ENCODE measurements at regions not wholly inside any gene's neighbourhood (a gene's known extent, or its start where the extent isn't known, plus 50 kb on each side); places are given as distances from the start of the nearest gene placed in this dataset.

- intact Hi-C loops (cut with micrococcal nuclease; ENCODE audit: unreplicated experiment), result no loop called here
- CTCF ChIA-PET, result interaction anchor here (0.7 kb wide), 1 partner anchor 538 kb away, joined by 3 read pairs; no protein-coding TSS in a partner anchor
- Histone ChIP-seq H3K27me3 (replicated peaks; ENCODE audit: insufficient read depth, low read depth, low read length, poor library complexity) (no peaks in the 10 kb centered on the region), H3K4me3 (ENCODE audit: low read depth, low read length, poor library complexity, severe bottlenecking) (no peak overlapping the region), H3K27ac (ENCODE audit: low read depth, low read length, poor library complexity, severe bottlenecking) (no peak overlapping the region), H3K9me3 (ENCODE audit: low read depth, low read length, poor library complexity, severe bottlenecking) (no peaks in the 10 kb centered on the region), H3K4me1 (ENCODE audit: insufficient read depth, low read length, poor library complexity, severe bottlenecking) (peaks cover 3% of the 10 kb centered on the region), H3K36me3 (ENCODE audit: insufficient read depth, low read length, poor library complexity, severe bottlenecking) (no peaks in the 10 kb centered on the region)
- TF ChIP-seq CTCF (conservative IDR thresholded peaks at IDR 0.05; ENCODE audit: low read depth, low read length), result no peak
- no peak for TF ChIP-seq EZH2 (IDR thresholded peaks at IDR 0.05; ENCODE audit: borderline replicate concordance, low read depth, low read length, poor library complexity, severe bottlenecking)
- no peak for DNase-seq (ENCODE audit: low spot score)
- BruUV-seq (replicated peaks), result no TSS peak
- POLR2A ChIA-PET (ENCODE audit: low non-redundant PET), result no interaction called here
Observed at GRCh38 chr2:9772035-9772998, 71.0 kb upstream of the TAF1B start.

DNA sequence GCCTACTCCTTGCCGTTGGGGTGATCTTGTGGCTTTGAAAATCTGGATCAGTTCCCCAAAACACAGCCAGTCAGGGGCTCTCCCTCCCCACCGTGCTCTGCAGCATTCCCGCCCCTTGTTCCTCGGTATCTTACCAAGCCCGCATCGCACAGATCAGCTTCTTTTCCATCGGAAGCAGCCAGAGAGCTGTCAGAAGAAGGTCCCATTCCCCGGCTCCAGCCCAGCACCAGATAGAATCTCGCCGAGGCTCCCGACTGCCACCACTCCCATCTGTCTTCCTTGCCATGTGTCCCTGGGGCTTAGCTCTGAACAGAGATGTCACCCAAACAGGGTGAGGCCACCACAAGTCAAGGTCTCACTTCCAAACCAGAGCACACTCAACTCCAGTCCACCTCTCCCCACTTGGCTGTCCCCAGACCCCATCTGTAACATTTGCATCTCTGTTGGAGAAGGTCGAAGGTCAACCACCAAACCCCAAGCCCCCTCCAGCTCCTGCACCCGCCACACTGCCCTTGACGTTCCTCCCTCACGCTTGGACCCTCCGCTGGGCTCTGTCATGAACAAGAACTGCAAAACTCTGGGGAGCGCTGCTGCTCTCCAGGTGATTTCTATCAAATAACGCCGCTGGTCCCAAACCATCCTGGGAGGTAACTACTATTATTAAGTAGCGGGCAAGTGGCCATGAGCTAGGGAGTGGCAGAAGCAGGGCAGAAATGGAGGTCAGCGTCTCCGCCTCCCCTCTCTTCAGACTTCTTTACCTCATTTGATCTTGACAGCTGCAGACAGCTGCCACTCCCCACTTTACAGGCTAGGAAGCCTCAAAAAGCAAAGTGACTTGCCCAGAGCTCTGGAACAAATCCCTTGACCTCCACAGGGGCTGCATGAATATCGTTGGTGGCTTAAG is 70.0 kb upstream of the TAF1B start:
- no peak for DNase-seq (ENCODE audit: low spot score)
- intact Hi-C loops (cut with micrococcal nuclease; ENCODE audit: unreplicated experiment), result no loop called here
- H3K27ac ChIP-seq (ENCODE audit: low read depth, low read length, poor library complexity, severe bottlenecking), result no peak overlapping the region

More for the DNA sequence above, 70.0 kb upstream of the TAF1B start:
- H3K4me1 ChIP-seq (ENCODE audit: insufficient read depth, low read length, poor library complexity, severe bottlenecking), result peaks cover 3% of the 10 kb centered on the region
- no peaks in the 10 kb centered on the region for H3K27me3 ChIP-seq (replicated peaks; ENCODE audit: insufficient read depth, low read depth, low read length, poor library complexity)
- no peaks in the 10 kb centered on the region for H3K9me3 ChIP-seq (ENCODE audit: low read depth, low read length, poor library complexity, severe bottlenecking)
- ChIA-PET POLR2A (ENCODE audit: low non-redundant PET) (no interaction called here), CTCF (no interaction called here)
- no peak overlapping the region for H3K4me3 ChIP-seq (ENCODE audit: low read depth, low read length, poor library complexity, severe bottlenecking)
- H3K36me3 ChIP-seq (ENCODE audit: insufficient read depth, low read length, poor library complexity, severe bottlenecking), result no peaks in the 10 kb centered on the region
- BruUV-seq (replicated peaks), result no TSS peak
- TF ChIP-seq EZH2 (IDR thresholded peaks at IDR 0.05; ENCODE audit: borderline replicate concordance, low read depth, low read length, poor library complexity, severe bottlenecking) (no peak), CTCF (conservative IDR thresholded peaks at IDR 0.05; ENCODE audit: low read depth, low read length) (no peak)

All from A673 (cell line).